DOHH2 (cell line): ENCODE measurements at regions not wholly inside any gene's neighbourhood (a gene's known extent, or its start where the extent isn't known, plus 50 kb on each side); places are given as distances from the start of the nearest gene placed in this dataset.
A peak's percentile ranks its signal among the peaks of the same experiment; 100 is the strongest.
"Not testable (repeated sequence)": the region's sequence is repeated elsewhere in the genome, so short reads cannot be mapped to it uniquely, and the experiment has no call there.

Source experiments
- H3F3A ChIP-seq: fragments of 200-600 bp; sonication (generic), shearing (Covaris generic); 2 replicates; pipeline ENCODE4 v1.6.0; 2016; ENCODE audit warnings: antibody characterized with exemption, mild to moderate bottlenecking; ENCODE audit not compliant: control insufficient read depth, insufficient read depth
- H3K27ac ChIP-seq: fragments of 200-600 bp; sonication (generic); 2 replicates; pipeline ENCODE4 v1.5.1; 2014; ENCODE audit warnings: low read depth, mild to moderate bottlenecking, low read length, moderate library complexity
- H3K27me3 ChIP-seq: fragments of 200-600 bp; sonication (generic); 2 replicates; pipeline ENCODE4 v1.6.1; 2014; ENCODE audit warnings: mild to moderate bottlenecking, low read length, mixed read lengths; ENCODE audit not compliant: control insufficient read depth
- H3K36me3 ChIP-seq: fragments of 200-600 bp; sonication (generic); 2 replicates; pipeline ENCODE4 v1.6.1; 2014; ENCODE audit warnings: mild to moderate bottlenecking, low read length, moderate library complexity, mixed read lengths; ENCODE audit not compliant: control insufficient read depth
- H3K4me1 ChIP-seq: fragments of 200-600 bp; sonication (generic); 2 replicates; pipeline ENCODE4 v1.6.1; 2014; ENCODE audit warnings: mild to moderate bottlenecking, low read length, mixed read lengths; ENCODE audit not compliant: control insufficient read depth
- H3K4me2 ChIP-seq: fragments of 200-600 bp; sonication (generic); 2 replicates; pipeline ENCODE4 v1.6.0; 2014; ENCODE audit warnings: mild to moderate bottlenecking, low read length, moderate library complexity
- H3K4me3 ChIP-seq: fragments of 200-600 bp; sonication (generic); 2 replicates; pipeline ENCODE4 v1.5.1; 2014; ENCODE audit warnings: mild to moderate bottlenecking, low read length, mixed read lengths
- H3K79me2 ChIP-seq: fragments of 200-600 bp; sonication (generic); 2 replicates; pipeline ENCODE4 v1.6.1; 2014; ENCODE audit warnings: mild to moderate bottlenecking, low read length, mixed read lengths; ENCODE audit not compliant: control insufficient read depth
- H3K9me2 ChIP-seq: fragments of 200-600 bp; sonication (generic); replicated peaks from 2 replicates; pipeline ENCODE4 v1.6.1; 2014; ENCODE audit warnings: mild to moderate bottlenecking, low read length, mixed read lengths; ENCODE audit not compliant: control insufficient read depth
- H3K9me3 ChIP-seq: fragments of 200-600 bp; sonication (generic); 2 replicates; pipeline ENCODE4 v1.6.1; 2014; ENCODE audit warnings: antibody characterized with exemption, low read length, mixed read lengths; ENCODE audit not compliant: control insufficient read depth, insufficient read depth
- H4K20me1 ChIP-seq: fragments of 200-600 bp; sonication (generic); 2 replicates; pipeline ENCODE4 v1.6.0; 2014; ENCODE audit warnings: low read depth, mild to moderate bottlenecking, antibody characterized with exemption, low read length, moderate library complexity; ENCODE audit not compliant: control insufficient read depth, insufficient read depth
- EZH2phosphoT487 ChIP-seq: fragments of 200-600 bp; sonication (generic); IDR thresholded peaks from 2 replicates; pipeline ENCODE4 v1.6.1; 2017; ENCODE audit warnings: borderline replicate concordance, mild to moderate bottlenecking, antibody characterized with exemption, low read length, moderate library complexity, mixed read lengths
- TF ChIP-seq, protein P1 (sequence below): fragments of 200-600 bp; sonication (generic); IDR thresholded peaks from one replicate; pipeline ENCODE4 v1.5.1; 2014; ENCODE audit warnings: antibody characterized with exemption, mild to moderate bottlenecking, low read depth, low read length; ENCODE audit not compliant: poor library complexity, severe bottlenecking

DNA sequence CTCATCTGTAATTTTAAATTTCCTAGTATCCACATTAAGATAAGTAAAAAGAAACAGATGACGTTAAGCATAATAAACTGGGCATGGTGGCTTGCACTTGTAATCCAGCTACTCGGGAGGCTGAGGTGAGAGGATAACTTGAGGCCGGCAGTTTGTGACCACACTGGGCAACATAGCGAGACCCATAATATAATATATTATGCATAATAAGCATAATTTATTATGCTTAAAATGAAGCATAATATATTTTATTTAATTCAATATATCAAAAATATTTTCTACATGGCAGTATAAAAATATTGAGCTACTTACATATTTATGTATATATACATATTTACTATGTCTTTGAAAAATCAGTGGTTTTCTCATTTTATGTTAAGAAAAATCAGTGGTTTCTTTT, 128.3 kb downstream of the GOSR1 start:
- Histone ChIP-seq H3K4me1 (peaks cover 36% of the 10 kb centered on the region), H3K79me2 (peaks cover 71% of the 10 kb centered on the region)

GRCh38 chr17:30605027-30605426, 127.8 kb downstream of the GOSR1 start:
- H3K9me3 ChIP-seq: no peaks in the 10 kb centered on the region
- H3F3A ChIP-seq: no peaks in the 10 kb centered on the region
- H3K4me2 ChIP-seq: peak overlapping the region; percentile 47
- peaks cover 71% of the 10 kb centered on the region for H3K79me2 ChIP-seq
- peaks cover 4% of the 10 kb centered on the region; the same call in 1 of the 2 replicates for H4K20me1 ChIP-seq
- TF ChIP-seq EZH2phosphoT487: no peak
- peaks cover 36% of the 10 kb centered on the region for H3K4me1 ChIP-seq
- no peaks in the 10 kb centered on the region for H3K9me2 ChIP-seq
- H3K36me3 ChIP-seq: peaks cover 8% of the 10 kb centered on the region; the same call in 1 of the 2 replicates
- no peaks in the 10 kb centered on the region for H3K27me3 ChIP-seq
- no peak overlapping the region for H3K27ac ChIP-seq
- H3K4me3 ChIP-seq: peak overlapping the region; percentile 38; the same call in 1 of the 2 replicates

More for the DNA sequence above, 128.3 kb downstream of the GOSR1 start:
- TF ChIP-seq, protein P1, sequence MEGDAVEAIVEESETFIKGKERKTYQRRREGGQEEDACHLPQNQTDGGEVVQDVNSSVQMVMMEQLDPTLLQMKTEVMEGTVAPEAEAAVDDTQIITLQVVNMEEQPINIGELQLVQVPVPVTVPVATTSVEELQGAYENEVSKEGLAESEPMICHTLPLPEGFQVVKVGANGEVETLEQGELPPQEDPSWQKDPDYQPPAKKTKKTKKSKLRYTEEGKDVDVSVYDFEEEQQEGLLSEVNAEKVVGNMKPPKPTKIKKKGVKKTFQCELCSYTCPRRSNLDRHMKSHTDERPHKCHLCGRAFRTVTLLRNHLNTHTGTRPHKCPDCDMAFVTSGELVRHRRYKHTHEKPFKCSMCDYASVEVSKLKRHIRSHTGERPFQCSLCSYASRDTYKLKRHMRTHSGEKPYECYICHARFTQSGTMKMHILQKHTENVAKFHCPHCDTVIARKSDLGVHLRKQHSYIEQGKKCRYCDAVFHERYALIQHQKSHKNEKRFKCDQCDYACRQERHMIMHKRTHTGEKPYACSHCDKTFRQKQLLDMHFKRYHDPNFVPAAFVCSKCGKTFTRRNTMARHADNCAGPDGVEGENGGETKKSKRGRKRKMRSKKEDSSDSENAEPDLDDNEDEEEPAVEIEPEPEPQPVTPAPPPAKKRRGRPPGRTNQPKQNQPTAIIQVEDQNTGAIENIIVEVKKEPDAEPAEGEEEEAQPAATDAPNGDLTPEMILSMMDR: no peak
- TF ChIP-seq EZH2phosphoT487: no peak
- Histone ChIP-seq H3K27me3 (no peaks in the 10 kb centered on the region), H3F3A (no peaks in the 10 kb centered on the region), H3K9me3 (no peaks in the 10 kb centered on the region), H4K20me1 (peaks cover 4% of the 10 kb centered on the region; the same call in 1 of the 2 replicates), H3K4me2 (peak overlapping the region; percentile 47), H3K9me2 (no peaks in the 10 kb centered on the region), H3K36me3 (peaks cover 11% of the 10 kb centered on the region), H3K4me3 (no peak overlapping the region), H3K27ac (no peak overlapping the region)

GRCh38 chr17:30602396-30602795, 125.2 kb downstream of the GOSR1 start:
- H3K36me3 ChIP-seq, H3K27ac ChIP-seq, H4K20me1 ChIP-seq, H3K27me3 ChIP-seq, H3K9me3 ChIP-seq, H3K9me2 ChIP-seq: not testable (repeated sequence)
- H3K4me3 ChIP-seq: peak overlapping the region; percentile 97
- H3K79me2 ChIP-seq: peaks cover 66% of the 10 kb centered on the region
- H3F3A ChIP-seq: peaks cover 14% of the 10 kb centered on the region
- H3K4me1 ChIP-seq: peaks cover 60% of the 10 kb centered on the region
- H3K4me2 ChIP-seq: peak overlapping the region; percentile 97

DNA sequence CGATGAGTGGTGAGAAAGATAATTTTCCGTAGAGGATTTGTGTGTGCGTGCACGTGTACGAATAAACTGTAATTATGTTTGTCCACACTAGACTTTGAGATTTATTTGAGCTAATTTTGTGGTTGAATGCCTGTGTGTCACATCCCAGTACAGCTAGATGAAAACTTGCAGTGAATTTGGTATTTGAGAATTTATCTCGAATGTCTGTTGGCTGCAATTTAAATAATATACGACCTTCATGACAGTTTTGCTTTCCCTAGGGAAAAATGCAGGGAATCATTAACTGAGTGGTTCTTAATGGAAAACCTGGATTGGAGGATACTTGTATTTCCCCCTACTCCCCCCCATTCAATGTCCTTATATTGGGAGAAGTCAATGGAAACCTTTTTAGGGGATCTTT, 124.8 kb downstream of the GOSR1 start:
- H3K27ac ChIP-seq, H3K27me3 ChIP-seq, H3K9me2 ChIP-seq, H3K9me3 ChIP-seq, H3K36me3 ChIP-seq, H4K20me1 ChIP-seq: not testable (repeated sequence)
- H3K4me1 ChIP-seq: peaks cover 60% of the 10 kb centered on the region
- peaks cover 14% of the 10 kb centered on the region for H3F3A ChIP-seq
- peaks cover 62% of the 10 kb centered on the region for H3K79me2 ChIP-seq
- peak overlapping the region; percentile 97 for H3K4me3 ChIP-seq
- peak overlapping the region; percentile 97 for H3K4me2 ChIP-seq

DNA sequence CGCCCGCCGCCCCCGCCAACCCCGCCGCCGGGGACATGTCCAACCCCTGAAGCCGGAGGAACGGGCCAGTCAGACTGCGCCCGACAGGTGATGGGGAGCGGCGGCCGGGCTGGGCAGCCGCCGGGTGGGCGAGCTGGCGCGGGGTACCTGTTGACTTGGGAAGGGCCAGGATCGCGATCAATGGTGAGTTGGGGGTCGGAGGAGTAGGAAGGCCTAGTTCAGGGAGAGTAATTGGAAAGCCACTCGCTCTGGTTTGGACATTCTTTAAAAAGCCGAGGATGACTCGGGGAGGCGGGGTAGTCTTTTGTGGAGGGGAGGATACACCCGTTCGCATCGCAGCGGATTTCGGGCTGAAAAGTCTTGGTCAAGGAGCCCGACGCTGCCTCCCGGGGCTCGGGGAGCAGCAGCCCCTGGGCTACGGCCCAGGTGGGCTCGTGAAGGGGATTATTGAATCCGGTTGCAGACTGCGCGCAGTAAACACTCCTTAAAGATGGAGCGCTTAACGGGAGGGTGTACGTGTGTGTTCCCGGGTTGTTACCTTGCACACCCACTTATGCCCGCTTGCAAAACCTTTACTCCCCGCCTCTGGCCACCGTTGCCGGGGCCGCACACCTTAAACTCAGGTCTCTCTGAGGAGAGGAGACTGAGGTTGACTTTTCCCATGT, 123.8 kb downstream of the GOSR1 start:
- 0 out of 2 replicates have a peak, but pooled peaks cover 4% of the 10 kb centered on the region for H4K20me1 ChIP-seq

More for the DNA sequence above, 123.8 kb downstream of the GOSR1 start:
- peak overlapping the region; percentile 97 for H3K4me2 ChIP-seq
- peak overlapping the region; percentile 94 for H3K27ac ChIP-seq
- peak overlapping the region; percentile 97 for H3K4me3 ChIP-seq
- peaks cover 4% of the 10 kb centered on the region; the same call in 1 of the 2 replicates for H3K9me3 ChIP-seq
- H3K9me2 ChIP-seq: no peaks in the 10 kb centered on the region
- TF ChIP-seq, protein P1: no peak
- TF ChIP-seq EZH2phosphoT487: no peak
- no peaks in the 10 kb centered on the region for H3K27me3 ChIP-seq
- H3K4me1 ChIP-seq: peaks cover 55% of the 10 kb centered on the region
- 0 out of 2 replicates have a peak, but pooled peaks cover 6% of the 10 kb centered on the region for H3K36me3 ChIP-seq
- peaks cover 14% of the 10 kb centered on the region for H3F3A ChIP-seq
- H3K79me2 ChIP-seq: peaks cover 52% of the 10 kb centered on the region
